K562 (cell line): ENCODE measurements at regions not wholly inside any gene's neighbourhood (a gene's known extent, or its start where the extent isn't known, plus 50 kb on each side); places are given as distances from the start of the nearest gene placed in this dataset.

ENCODE experiments used
- CTCF ChIP-seq, 3 experiments: IDR thresholded peaks in 2 of 3; conservative IDR thresholded peaks in 1 of 3; 2 replicates each; pipeline ENCODE4 v1.5.1; 2011 to 2012; ENCODE audit warnings: low read length in 3 of 3, mild to moderate bottlenecking in 3 of 3, control low read depth in 2 of 3, improper control_type of control experiment in 1 of 3, inconsistent platforms in 1 of 3, low read depth in 1 of 3, mixed read lengths in 1 of 3, moderate library complexity in 1 of 3; ENCODE audit not compliant: insufficient read depth in 2 of 3
- FOXP1 ChIP-seq: sonication (generic); formaldehyde crosslinking; IDR thresholded peaks from 2 replicates; pipeline ENCODE4 v1.8.0; 2022; ENCODE audit warnings: mild to moderate bottlenecking, missing genetic modification reagents
- JUNB ChIP-seq: fragments of 450-650 bp; formaldehyde crosslinking; conservative IDR thresholded peaks from 2 replicates; pipeline ENCODE4 v1.4.0; 2020; ENCODE audit warnings: mild to moderate bottlenecking
- LEF1 ChIP-seq: fragments of 450-650 bp; IDR thresholded peaks from 2 replicates; pipeline ENCODE4 v1.6.1; 2016; ENCODE audit warnings: mild to moderate bottlenecking
- RBM15 ChIP-seq: fragments of 200-400 bp; formaldehyde crosslinking; IDR thresholded peaks from 2 replicates; pipeline ENCODE4 v1.6.1; 2018; ENCODE audit warnings: mild to moderate bottlenecking, low read length, moderate library complexity; ENCODE audit not compliant: insufficient read depth
- SIN3B ChIP-seq: fragments of 450-650 bp; IDR thresholded peaks from 2 replicates; pipeline ENCODE4 v1.6.1; 2017; ENCODE audit warnings: low read depth, mild to moderate bottlenecking, moderate library complexity

GRCh38 chr7:32415519-32415918 lies 74.7 kb downstream of the LSM5 start:
- no peak for TF ChIP-seq CTCF (IDR thresholded peaks at IDR 0.05 in 2 of 3, conservative IDR thresholded peaks at IDR 0.05 in 1 of 3; ENCODE audit: insufficient read depth in 2 of 3, low read depth in 1 of 3, low read length in 3 of 3)
- TF ChIP-seq LEF1, result no peak
- no peak for TF ChIP-seq RBM15
- TF ChIP-seq SIN3B, result no peak
- TF ChIP-seq FOXP1 (CRISPR knock-in tag), result no peak
- no peak for TF ChIP-seq JUNB (CRISPR knock-in tag)
